Fibroblast of peridontal ligament (primary cell): ENCODE measurements at regions not wholly inside any gene's neighbourhood (a gene's known extent, or its start where the extent isn't known, plus 50 kb on each side); places are given as distances from the start of the nearest gene placed in this dataset.
A peak's percentile ranks its signal among the peaks of the same experiment; 100 is the strongest.

Experiments
- DNase-seq: peaks from one replicate; pipeline ENCODE4 v3.0.0-alpha.2; 2010; ENCODE audit errors: extremely low read depth

DNA sequence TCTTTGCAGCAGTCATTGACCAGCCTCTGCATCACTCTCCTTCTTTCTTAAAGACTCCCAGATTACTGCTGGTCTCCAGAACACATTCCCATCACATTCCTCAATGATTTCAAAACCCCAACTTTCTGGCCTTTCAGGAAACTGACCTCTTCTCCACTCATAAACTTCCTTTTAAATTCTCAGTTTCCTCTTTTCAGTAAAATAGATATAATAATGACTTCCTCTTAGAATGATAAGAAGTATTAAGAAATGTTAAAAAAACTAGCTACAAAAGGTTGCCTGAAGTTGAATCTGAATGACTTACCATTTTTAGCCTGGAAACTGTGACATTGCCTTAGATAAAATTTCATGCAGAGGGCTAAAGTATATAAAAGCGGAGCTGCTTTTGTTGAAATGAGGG, 239.3 kb downstream of the OGFRL1 start:
- DNase-seq = peak; percentile 29

DNA sequence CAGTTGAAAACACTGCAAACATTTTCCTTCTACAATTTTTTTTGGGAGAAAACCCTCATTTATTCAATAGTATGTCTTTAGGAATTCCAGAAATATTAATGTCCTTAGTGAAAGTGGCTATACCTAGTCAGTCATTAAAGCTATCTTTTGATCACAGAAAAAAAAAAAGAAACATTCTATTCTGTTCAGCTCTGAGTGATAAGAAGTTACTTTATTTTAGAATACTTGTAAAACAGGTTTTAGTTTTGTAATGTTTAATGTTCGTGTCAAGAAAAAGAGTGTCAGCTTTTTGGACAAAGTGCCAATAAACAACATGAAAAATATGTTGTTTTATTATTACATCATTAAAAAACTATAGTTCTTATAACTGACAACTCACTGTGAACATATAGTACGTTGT, 240.4 kb downstream of the OGFRL1 start:
- no peak for DNase-seq

DNA sequence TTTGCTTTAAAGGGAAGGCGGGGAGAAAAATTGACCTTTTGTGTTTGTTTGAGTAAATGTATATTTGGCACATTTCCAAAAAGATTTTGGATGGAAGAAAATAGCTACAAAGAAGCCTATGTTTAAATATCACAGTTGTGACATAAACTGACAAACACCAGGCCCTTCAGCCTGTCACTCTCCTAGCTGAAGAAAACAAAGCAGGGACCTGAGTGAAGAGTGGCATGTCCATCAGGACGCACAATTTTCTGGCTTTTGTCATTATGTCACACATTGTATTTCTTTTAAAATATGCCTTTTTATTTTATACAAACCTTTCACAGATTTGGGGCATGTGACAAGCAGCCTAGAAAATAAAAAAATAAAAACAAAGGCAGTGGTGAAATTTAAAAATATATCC, 241.2 kb downstream of the OGFRL1 start:
- DNase-seq = no peak

DNA sequence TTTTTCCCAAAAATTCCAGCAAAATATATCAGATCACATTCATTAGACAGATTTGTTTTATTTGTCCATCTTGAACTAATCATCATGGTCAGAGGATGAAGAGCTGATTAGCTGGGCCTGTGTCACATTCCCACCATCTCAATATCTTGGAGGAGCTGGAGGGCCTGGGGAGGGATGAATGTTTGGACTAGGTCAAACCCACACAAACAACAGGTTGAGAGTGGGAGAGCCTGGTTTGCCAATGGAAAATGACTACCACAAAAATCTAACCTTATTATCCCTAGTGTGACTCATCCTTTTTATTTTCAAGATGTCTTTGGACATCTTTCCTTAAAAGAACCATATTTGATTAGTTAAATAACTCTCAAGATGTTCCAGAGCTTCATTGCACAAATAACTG, 242.4 kb downstream of the OGFRL1 start:
- peak; percentile 82 for DNase-seq

DNA sequence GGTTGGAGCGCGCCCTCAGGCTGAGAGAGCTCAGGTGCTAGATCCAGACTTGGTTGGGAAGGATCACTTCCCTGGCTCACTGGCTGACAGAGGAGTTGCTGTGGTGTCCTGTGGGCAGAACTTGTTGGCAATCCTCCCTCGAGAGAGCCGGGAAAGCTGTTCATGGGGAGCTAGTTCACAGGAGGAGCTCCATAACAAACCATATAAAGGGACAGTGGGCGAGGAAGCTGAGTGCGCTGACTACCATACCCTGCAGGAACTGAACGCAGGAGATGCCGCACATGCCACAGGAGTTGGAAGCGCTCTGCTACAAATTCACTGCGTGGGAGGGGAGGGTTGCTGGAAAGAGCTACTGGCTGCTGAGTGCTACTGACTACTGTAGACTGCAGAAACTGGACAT, 243.2 kb downstream of the OGFRL1 start:
- DNase-seq = no peak

DNA sequence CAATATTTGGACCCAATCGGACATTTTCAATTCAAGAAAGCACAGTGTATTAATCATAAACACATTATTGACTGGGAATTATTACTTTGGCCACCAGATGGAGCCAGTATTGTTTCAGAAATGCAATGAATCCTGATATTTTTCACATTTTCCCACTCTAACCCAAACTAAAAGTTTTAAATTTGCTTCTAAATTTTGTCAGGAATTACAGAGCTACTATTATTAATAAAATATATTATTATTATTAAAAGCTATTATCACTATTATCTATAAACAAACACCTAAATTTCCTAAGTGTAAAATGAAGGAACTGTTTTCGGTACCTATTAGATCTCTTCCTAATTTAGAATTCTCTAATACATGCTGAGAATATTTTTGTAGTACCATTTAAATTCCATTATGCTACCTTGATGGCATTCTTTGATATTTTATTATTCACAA, 245.3 kb downstream of the OGFRL1 start:
- DNase-seq = peak; percentile 75

DNA sequence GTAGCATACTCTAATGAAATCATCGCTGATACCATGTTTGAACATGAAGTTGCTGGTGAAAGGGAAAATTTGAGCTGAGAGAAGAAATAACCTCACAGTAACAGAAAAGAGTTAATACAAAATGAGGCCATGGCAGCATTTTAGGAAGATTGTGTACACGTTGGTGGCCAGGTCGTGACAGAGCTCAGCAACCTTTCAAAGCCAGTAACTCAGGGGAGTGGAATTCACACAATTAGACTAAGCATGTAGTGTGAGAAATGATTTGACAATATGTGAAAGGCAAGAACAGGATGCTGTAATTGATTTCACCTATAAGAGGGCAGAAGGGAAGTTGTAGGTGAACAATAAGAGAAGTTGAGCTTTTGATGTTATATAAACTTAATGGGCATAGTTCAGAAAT, 246.3 kb downstream of the OGFRL1 start:
- no peak for DNase-seq

DNA sequence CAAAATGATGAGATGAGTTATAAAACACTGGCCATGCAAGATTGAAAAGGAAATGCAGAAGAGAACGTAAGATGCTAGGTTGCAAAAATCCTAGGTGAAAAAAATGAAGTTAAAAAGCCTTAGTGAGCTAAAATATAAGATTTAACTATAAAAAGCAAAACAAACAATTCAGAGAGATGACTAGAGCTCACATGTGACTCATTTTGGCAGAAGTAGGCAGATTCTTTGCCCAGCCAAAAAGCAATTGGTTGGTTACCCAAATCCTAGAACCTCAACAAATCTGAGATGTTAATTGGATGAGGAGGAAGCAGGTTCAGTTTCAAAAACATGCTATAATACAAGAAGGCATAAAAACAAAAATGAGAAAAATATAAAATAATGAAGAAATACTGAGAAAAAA, 249.1 kb downstream of the OGFRL1 start:
- DNase-seq = peak; percentile 85

DNA sequence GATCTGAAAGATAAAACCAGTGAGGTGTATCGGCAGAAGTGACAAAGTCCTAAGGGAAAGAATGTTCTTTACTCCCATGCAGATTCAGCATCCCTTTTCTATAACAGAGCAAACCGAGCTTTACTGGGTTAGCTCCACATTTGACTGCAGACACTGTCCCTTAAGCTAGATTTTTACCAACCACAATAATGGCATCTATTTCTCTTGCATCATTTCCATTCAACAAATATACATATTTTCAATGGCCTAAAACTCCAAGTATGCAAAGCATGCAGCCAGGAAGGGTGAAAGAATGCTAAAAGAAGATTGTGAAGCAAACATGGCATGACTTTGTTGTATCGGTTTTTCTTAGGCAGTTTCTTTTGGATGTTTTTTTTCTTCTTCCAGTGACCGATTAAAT, 255.4 kb downstream of the OGFRL1 start:
- peak; percentile 60 for DNase-seq

DNA sequence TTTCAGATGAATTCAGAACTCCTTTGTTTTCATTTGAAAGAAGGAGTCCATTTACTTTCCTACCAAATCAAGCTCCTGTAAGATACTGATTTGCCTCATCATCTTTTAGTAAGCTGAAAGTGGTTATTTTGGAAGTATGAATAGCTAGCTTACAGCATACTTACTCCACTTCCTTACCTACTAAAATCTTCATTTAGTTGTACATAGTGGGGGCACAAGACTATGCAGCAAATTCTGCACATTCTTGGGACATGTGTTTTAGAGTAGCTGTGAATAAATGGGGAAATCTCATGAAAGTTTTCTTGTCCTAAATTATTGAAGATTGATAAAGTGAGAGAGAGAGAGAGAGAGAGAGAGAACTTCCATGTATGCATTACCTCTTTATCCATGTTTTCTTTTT, 256.3 kb downstream of the OGFRL1 start:
- DNase-seq = no peak

DNA sequence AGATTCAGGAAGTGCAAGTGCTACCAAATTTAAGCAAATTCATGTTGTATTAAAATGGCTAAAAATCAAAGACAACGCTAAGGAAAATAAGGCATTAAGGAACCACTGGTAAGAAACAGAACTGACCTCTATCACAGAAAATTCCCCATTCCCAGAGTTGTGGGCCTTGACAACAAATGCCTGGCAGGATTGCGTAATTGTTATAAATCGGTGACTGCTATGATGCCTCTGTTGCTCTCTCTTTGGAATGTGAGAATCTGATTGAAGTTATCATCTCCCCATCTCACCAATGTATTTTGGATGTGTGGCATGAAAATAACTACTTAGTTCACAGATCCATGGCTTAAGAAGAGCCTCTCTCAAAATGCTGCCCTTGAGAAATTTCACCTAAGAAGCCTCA, 257.3 kb downstream of the OGFRL1 start:
- no peak for DNase-seq

DNA sequence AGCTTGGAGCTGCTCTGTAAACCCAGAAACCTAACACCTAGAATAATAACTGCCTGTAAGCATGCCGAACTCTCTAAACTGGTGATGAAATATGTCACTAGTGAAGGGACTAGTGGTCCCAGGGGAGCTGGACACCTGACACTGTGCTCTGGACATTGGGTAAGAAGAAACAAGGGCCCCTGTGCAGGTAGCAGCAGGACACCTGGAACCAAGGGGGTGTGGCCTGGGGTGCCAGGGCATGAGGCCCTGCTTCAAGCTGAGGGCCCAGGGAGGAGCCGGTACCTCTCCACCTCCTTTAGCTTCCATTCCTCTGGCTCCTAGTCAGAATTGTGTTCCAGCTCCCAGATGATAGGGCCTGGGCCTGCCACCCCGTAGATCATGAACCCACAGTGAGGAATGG, 263.2 kb downstream of the OGFRL1 start:
- no peak for DNase-seq

DNA sequence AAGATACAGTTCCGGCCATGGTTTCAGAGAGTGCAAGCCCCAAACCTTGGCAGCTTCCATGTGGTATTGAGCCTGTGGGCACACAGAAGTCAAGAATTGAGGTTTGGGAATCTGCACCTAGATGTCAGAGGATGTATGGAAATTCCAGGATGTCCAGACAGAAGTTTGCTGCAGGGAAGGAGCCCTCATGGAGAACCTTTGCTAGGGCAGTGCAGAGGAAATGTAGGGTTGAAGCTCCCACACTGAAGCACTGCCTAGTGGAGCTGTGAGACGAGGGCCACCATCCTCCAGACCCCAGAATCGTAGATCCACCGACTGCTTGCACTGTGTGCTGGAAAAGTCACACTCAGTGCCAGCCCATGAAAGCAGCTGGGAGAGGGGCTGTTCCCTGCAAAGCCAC, 267.5 kb downstream of the OGFRL1 start:
- DNase-seq = no peak

DNA sequence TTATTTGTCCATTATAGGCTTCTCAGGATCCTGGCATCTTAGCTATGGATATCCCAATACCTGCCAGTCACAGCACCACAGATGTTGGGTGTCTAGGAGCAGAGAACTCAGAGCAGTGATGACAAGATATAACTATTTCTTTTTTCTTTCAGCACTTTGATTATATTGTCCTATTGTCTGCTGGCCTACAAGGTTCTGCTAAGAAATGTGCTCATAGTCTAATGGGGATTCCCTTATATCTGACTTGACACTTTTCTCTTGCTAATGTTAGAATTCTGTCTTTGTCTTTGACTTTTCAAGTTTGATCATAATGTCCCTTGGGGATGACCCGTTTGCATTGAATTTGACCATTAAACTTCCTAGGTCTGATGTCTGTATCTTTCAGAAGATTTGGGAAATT, 270.4 kb downstream of the OGFRL1 start:
- DNase-seq = no peak

DNA sequence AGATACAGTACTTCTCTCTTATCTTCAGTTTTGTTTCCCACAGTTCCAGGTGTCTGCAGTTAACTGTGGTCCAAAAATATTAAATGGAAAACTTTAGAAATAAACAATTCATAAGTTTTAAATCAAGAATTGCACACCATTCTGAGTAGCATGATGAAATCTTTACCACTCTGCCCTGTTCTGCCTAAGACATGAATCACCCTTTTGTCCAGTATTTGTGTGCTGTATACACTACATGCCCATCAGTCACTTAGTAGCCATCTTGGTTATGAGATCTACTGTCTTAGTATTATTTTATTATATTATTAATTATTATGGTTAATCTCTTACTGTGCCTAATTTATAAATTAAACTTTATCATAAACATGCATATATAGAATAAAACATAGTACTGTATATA, 279.0 kb downstream of the OGFRL1 start:
- DNase-seq = no peak

DNA sequence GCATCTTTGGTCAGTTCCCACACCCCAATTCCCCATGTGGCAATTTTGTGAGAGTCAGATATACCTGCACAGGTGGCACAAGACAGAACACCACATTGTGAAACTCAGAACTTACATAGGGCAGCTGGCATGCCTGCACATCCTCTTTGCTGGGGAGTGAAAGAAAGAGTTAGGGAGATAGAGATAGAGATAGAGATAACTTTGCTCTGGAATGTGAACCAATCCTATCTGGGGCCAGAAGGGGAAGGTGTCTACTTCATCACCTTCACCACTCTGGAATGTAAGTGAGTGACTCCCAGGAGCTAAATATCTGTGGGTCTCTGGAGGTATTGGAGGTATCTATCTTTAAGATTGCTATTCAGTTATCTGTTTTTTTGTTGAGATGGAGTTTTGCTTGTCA, 289.2 kb downstream of the OGFRL1 start:
- no peak for DNase-seq

DNA sequence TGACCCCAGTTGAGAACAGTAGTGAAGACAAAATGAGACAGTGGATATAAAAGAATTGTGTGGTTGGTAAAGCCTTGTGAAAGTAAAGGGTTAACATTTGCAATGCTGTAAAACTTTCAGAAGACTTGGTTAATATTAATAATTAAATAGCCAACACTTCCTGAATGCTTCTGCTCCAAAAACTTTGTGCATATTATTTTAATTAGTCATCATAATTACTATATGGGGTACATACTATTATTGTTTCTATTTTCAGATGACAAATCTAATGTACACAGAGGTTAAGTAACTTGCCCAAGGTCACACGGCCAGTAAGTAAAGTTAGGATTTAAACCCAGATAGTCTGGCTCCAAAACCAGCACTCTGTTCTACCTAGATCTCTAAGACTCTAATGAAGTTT, 291.3 kb downstream of the OGFRL1 start:
- no peak for DNase-seq

DNA sequence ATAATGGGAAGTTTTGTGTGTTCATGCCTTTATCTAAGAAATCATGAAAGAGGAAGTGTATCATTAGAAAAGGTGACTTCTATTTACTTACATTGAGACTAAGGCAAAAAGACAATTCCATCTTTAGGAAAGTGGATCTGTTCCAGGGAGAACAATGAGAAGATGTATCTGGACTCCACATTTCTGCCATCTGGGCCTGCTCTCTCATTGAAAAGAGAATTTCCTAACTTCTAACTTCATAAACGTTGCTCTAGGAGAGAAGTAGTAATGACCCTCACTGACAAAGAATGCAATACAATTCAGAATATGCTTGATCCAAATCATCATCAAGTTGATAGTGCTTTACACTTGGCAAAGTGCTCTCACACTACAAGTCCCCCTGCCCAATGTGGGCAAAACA, 294.2 kb downstream of the OGFRL1 start:
- DNase-seq = peak; percentile 1

DNA sequence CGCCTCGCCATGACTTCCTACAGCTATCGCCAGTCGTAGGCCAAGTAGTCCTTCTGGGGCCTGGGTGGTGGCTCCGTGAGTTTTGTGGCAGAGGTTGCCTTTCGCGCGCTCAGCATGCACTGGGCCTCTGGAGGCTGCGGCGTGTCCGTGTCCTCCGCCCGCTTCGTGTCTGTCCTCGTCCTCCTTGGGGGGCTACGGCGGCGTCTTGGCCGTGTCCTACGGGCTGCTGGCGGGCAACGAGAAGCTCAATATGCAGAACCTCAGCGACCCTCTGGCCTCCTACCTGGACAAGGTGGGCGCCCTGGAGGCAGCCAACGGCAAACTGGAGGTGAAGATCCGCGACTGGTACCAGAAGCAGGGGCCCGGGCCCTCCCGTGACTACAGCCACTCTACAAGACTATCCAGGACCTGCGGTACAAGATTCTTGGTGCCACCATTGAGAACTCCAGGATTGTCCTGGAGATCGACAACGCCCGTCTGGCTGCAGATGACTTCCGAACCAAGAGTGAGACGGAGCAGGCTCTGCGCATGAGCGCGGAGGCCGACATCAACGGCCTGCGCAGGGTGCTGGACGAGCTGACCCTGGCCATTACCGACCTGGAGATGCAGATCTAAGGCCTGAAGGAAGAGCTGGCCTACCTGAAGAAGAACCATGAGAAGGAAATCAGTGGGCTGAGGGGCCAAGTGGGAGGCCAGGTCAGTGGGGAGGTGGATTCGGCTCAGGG, 296.3 kb downstream of the OGFRL1 start:
- no peak for DNase-seq

DNA sequence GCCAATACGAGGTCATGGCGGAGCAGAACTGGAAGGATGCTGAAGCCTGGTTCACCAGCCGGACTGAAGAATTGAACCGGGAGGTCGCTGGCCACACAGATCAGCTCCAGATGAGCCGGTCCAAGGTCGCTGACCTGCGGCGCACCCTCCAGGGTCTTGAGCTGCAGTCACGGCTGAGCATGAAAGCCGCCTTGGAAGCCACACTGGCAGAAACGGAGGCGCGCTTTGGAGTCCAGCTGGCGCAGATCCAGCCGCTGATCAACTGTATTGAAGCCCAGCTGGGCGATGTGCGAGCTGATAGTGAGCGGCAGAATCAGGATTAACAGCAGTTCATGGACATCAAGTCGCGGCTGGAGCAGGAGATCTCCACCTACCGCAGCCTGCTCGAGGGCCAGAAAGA, 296.9 kb downstream of the OGFRL1 start:
- no peak for DNase-seq

DNA sequence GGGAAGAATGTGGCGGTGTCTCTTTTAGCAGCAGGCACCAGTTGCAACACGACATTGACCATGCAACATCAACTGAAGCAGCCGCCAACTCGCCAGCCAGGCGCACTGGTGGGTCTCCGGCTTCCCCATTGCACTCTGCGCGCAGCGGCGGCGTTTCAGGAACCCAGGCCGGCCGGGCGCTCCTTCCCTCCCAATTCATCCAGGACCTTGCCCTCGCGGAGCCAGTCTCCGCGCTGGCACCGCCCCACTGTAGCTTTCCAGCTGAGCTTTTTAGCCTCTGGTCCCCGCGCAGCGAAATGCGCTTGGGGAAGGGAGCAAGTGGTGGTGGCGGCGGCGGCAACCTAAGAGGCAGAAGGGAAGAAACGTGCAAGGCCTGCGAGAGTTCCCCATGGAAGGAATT, 297.9 kb upstream of the RIMS1 start:
- DNase-seq = no peak

DNA sequence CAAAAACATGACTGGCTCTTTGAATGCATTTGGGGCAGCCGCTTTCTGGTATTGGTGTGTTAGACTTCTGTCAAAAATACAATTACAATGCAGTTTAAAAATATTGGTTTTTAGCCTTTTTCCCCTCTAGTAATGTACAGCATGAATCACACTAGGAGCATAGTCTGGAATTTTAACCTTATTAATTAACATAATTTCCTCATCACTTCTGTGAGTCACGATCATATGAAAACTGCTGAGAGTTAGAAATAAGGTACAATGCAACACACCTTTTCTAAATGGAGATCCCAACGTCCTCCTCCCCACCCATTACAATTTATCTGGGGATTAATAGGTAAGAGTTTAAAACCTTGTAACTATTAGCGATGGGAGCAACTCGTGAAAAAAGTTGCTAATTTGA, 297.1 kb upstream of the RIMS1 start:
- no peak for DNase-seq

DNA sequence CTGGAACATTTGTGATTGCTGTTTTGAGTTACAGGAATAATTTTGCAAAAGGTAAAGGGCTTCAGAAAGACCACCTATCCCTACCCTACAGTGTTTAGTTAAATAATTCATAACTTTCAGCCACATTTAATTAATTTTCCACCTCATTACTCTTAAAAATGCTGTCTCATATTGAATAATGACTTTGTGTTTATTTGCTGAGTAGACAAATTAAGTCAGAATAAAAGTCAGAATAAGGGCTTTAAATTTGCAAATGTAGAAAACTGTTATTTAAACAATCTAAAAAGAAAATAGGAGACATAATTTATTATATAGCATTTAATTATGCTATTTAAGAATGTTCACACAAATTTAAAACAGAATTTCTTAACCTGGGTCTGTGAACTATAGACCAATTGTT, 293.7 kb upstream of the RIMS1 start:
- no peak for DNase-seq

DNA sequence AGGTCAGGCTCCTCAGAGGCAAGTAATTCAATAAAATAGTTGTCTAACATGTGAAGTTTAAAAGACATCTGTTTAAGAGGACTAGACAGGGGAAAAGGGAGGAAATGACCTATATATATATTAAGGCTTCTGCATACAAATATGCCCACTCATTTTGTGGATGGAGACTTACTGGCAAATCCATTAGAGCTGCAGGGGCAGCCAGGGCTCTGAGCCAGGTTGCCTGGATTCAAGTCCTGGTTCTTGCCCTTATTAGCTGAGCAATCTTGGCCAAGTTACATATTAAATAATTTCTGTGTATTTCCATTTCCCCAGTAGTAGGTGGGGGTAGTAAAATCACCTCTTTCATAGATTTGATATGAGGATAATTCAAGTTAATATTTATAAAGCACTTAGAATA, 287.0 kb upstream of the RIMS1 start:
- DNase-seq = no peak
